H1 (cell line): ENCODE measurements at regions not wholly inside any gene's neighbourhood (a gene's known extent, or its start where the extent isn't known, plus 50 kb on each side); places are given as distances from the start of the nearest gene placed in this dataset.

Source experiments
- ATF2 ChIP-seq: IDR thresholded peaks from 2 replicates; pipeline ENCODE4 v1.6.1; 2012; ENCODE audit warnings: low read length, inconsistent platforms
- ATF3 ChIP-seq: IDR thresholded peaks from 2 replicates; pipeline ENCODE4 v1.6.1; 2011; ENCODE audit warnings: low read depth, mild to moderate bottlenecking, low read length; ENCODE audit not compliant: insufficient read depth
- CBX8 ChIP-seq: fragments of 300-800, 300-1000 bp; sonication (generic); IDR thresholded peaks from 2 replicates; pipeline ENCODE4 v1.7.1; 2016; ENCODE audit warnings: low read depth, low read length, borderline replicate concordance
- CEBPB ChIP-seq: IDR thresholded peaks from 2 replicates; pipeline ENCODE4 v1.6.1; 2012; ENCODE audit warnings: low read depth, low read length
- EZH2 ChIP-seq: fragments of 200-600 bp; sonication (generic); IDR thresholded peaks from 2 replicates; pipeline ENCODE4 v1.7.1; 2012; ENCODE audit warnings: low read depth, mild to moderate bottlenecking, moderate library complexity, low read length, inconsistent platforms; ENCODE audit not compliant: severe bottlenecking
- POLR2A ChIP-seq, 2 experiments: IDR thresholded peaks; 1 replicate in 1 of 2; 2 replicates in 1 of 2; pipeline ENCODE4 v1.6.1; 2011; ENCODE audit warnings: low read depth in 2 of 2, low read length in 2 of 2, mild to moderate bottlenecking in 2 of 2; ENCODE audit errors: control extremely low read depth in 1 of 2
- USF2 ChIP-seq: IDR thresholded peaks from 2 replicates; pipeline ENCODE4 v1.6.1; 2011; ENCODE audit warnings: low read length, improper control_type of control experiment

- TF ChIP-seq POLR2A (IDR thresholded peaks at IDR 0.05; ENCODE audit: control extremely low read depth in 1 of 2, low read depth in 2 of 2, low read length in 2 of 2) (no peak), ATF2 (no peak), USF2 (no peak), EZH2 (no peak), ATF3 (no peak), CEBPB (no peak), CBX8 (no peak)
Observed at GRCh38 chr9:115208501-115208900, 90.5 kb upstream of the TNC start.
